ENCODE measurements at regions not wholly inside any gene's neighbourhood (a gene's known extent, or its start where the extent isn't known, plus 50 kb on each side); places are given as distances from the start of the nearest gene placed in this dataset.
A peak's percentile ranks its signal among the peaks of the same experiment; 100 is the strongest.

- no peak for FAIRE-seq
- DNase-seq (ENCODE audit: insufficient read length, low spot score): peak; percentile 84
- TF ChIP-seq POLR2A (IDR thresholded peaks at IDR 0.05; ENCODE audit: low read depth, low read length): no peak
Measured at GRCh38 chr5:175814691-175815090, 56.7 kb upstream of the CPLX2 start.

- no peak for FAIRE-seq
- TF ChIP-seq POLR2A (IDR thresholded peaks at IDR 0.05; ENCODE audit: low read depth, low read length): no peak
- DNase-seq (ENCODE audit: insufficient read length, low spot score): no peak
Measured at GRCh38 chr5:175815126-175815913, 56.1 kb upstream of the CPLX2 start.

- no peak for TF ChIP-seq POLR2A (IDR thresholded peaks at IDR 0.05; ENCODE audit: low read depth, low read length)
- DNase-seq (ENCODE audit: insufficient read length, low spot score) (no peak), FAIRE-seq (no peak)
Measured at GRCh38 chr5:175816348-175816747, 55.0 kb upstream of the CPLX2 start.

- DNase-seq (ENCODE audit: insufficient read length, low spot score) (no peak), FAIRE-seq (no peak)
- TF ChIP-seq POLR2A (IDR thresholded peaks at IDR 0.05; ENCODE audit: low read depth, low read length): no peak
Measured at GRCh38 chr5:175819090-175819425, 52.3 kb upstream of the CPLX2 start.

GRCh38 chr5:175820230-175820629 is 51.1 kb upstream of the CPLX2 start:
- no peak for TF ChIP-seq POLR2A (IDR thresholded peaks at IDR 0.05; ENCODE audit: low read depth, low read length)
- DNase-seq (ENCODE audit: insufficient read length, low spot score) (no peak), FAIRE-seq (no peak)
